ENCODE measurements at regions not wholly inside any gene's neighbourhood (a gene's known extent, or its start where the extent isn't known, plus 50 kb on each side); places are given as distances from the start of the nearest gene placed in this dataset.

DNA sequence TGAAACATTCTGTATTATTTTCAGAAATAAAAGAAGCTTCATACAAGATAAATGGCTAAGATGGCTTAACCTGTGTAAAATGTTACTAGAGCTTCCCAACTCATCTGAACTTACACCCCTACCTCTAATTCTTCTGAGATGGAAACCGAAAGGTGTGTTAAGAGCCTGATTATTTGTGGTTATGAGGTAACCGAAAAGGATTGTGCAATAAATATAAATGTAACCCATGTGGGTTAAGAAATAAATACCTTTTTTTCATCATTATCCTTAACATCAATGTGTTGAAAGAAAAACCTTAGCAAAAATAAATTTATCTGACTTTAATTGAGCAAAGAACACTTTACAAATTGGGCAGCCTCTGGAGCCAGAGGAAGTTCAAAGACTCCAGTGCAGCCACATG, 961.8 kb upstream of the SPRY2 start:
- intact Hi-C loops (cut with DNase I) = no loop called here
- no peak overlapping the region for H3K27ac ChIP-seq
- H3K4me1 ChIP-seq = no peaks in the 10 kb centered on the region
- DNase-seq = no peak
- TF ChIP-seq, protein P1, sequence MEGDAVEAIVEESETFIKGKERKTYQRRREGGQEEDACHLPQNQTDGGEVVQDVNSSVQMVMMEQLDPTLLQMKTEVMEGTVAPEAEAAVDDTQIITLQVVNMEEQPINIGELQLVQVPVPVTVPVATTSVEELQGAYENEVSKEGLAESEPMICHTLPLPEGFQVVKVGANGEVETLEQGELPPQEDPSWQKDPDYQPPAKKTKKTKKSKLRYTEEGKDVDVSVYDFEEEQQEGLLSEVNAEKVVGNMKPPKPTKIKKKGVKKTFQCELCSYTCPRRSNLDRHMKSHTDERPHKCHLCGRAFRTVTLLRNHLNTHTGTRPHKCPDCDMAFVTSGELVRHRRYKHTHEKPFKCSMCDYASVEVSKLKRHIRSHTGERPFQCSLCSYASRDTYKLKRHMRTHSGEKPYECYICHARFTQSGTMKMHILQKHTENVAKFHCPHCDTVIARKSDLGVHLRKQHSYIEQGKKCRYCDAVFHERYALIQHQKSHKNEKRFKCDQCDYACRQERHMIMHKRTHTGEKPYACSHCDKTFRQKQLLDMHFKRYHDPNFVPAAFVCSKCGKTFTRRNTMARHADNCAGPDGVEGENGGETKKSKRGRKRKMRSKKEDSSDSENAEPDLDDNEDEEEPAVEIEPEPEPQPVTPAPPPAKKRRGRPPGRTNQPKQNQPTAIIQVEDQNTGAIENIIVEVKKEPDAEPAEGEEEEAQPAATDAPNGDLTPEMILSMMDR (IDR thresholded peaks at IDR 0.05) = no peak
- TF ChIP-seq POLR2AphosphoS5 (IDR thresholded peaks at IDR 0.05) = no peak
- TF ChIP-seq EP300 (IDR thresholded peaks at IDR 0.05) = no peak
- no peak for TF ChIP-seq POLR2A (IDR thresholded peaks at IDR 0.05)
- no peaks in the 10 kb centered on the region for H3K27me3 ChIP-seq
- H3K9me3 ChIP-seq = no peaks in the 10 kb centered on the region
- no peak overlapping the region for H3K4me3 ChIP-seq
- 60 to 83% methylated on average over 2 of the region's 2 CpGs for WGBS, 2 donors
- no peaks in the 10 kb centered on the region for H3K36me3 ChIP-seq

DNA sequence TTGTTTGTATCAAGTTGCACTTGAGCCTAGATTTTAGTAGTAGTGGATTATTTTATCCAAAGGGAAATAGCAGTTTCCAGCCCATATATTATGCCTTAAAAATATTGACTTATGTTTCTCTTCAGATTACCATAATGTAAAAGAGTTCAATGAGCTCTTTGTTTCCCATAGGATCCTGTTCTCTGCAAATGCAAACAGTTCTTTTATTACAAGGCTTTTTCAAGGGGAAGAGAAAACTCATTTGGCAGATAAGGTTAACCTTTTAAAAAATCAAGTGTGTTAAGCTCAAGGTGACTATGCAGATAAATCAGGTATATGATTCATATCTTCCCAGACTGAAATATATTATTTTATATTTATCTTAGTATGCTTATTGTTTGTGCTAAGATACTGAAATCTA, 961.2 kb upstream of the SPRY2 start:
- H3K36me3 ChIP-seq = no peaks in the 10 kb centered on the region
- H3K27me3 ChIP-seq = no peaks in the 10 kb centered on the region
- H3K9me3 ChIP-seq = no peaks in the 10 kb centered on the region
- H3K4me3 ChIP-seq = no peak overlapping the region
- no peaks in the 10 kb centered on the region for H3K4me1 ChIP-seq
- H3K27ac ChIP-seq = no peak overlapping the region
- intact Hi-C loops (cut with DNase I) = no loop called here
- DNase-seq = no peak
- no peak for TF ChIP-seq POLR2A (IDR thresholded peaks at IDR 0.05)

DNA sequence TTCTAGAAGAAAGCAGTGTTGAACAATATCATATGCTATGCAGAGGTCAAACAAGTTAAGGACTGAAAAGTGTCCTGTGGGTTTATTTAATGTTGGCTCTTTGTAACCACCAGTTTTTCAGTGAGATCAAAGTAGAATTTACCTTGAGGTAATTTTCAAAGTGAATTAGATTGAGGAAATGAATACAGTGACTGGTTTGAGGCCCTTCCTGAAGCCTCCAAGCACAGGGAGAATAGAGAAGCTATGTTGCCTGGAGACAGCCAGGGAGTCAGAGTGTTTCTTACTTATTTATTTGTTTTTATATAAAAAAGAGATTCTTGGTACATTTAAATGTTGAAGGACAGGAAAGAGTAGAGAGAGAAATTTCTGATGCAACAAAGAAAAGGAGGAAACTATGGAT, 954.3 kb upstream of the SPRY2 start:
- TF ChIP-seq, protein P1 (IDR thresholded peaks at IDR 0.05) = no peak
- no peak for TF ChIP-seq POLR2AphosphoS5 (IDR thresholded peaks at IDR 0.05)
- TF ChIP-seq EP300 (IDR thresholded peaks at IDR 0.05) = no peak
- TF ChIP-seq POLR2A (IDR thresholded peaks at IDR 0.05) = no peak
- H3K27ac ChIP-seq = no peak overlapping the region
- no peak for DNase-seq

DNA sequence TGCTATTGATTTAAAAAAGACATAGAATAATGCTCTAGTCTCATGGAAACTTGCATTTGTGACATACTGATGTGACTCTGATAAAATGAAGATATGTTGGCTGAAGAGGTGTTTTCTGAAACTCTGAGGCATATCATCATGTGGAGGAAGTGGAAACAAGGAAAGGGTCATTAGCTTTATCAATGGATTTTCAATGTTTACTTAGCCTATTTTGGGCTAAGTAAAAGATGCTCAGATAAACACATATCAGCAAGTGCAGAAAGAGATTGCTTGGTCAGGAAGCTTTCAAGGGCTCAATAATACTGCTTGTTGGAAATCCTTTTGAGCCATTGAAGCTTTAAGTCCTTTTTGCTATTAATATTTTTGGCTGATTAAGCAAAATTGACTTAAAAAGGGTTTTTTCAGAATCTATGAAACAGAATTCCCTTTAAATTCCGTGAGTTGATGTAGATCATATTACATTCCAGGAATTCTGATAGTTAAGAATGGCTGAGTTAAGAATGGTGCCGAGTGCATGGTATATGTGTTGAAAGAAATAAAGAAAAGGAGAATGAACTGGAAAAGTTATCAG, 952.8 kb upstream of the SPRY2 start:
- WGBS, 2 donors = 76 to 83% methylated on average over 2 of the region's 2 CpGs
- intact Hi-C loops (cut with DNase I) = no loop called here
- Histone ChIP-seq H3K27me3 (no peaks in the 10 kb centered on the region), H3K4me1 (no peaks in the 10 kb centered on the region), H3K27ac (no peak overlapping the region), H3K36me3 (no peaks in the 10 kb centered on the region), H3K4me3 (no peak overlapping the region), H3K9me3 (peaks cover 0 to 1% (median 0%) of the 10 kb centered on the region in 4 donors)
- TF ChIP-seq, protein P1 (IDR thresholded peaks at IDR 0.05) = no peak
- no peak for TF ChIP-seq POLR2A (IDR thresholded peaks at IDR 0.05)
- TF ChIP-seq POLR2AphosphoS5 (IDR thresholded peaks at IDR 0.05) = no peak
- TF ChIP-seq EP300 (IDR thresholded peaks at IDR 0.05) = no peak
- DNase-seq = no peak

More for the DNA sequence above, 954.3 kb upstream of the SPRY2 start:
- no peaks in the 10 kb centered on the region for H3K4me1 ChIP-seq
- no peaks in the 10 kb centered on the region for H3K36me3 ChIP-seq
- H3K9me3 ChIP-seq = peaks cover 0 to 1% (median 0%) of the 10 kb centered on the region in 4 donors
- no peak overlapping the region for H3K4me3 ChIP-seq
- intact Hi-C loops (cut with DNase I) = no loop called here
- H3K27me3 ChIP-seq = no peaks in the 10 kb centered on the region

DNA sequence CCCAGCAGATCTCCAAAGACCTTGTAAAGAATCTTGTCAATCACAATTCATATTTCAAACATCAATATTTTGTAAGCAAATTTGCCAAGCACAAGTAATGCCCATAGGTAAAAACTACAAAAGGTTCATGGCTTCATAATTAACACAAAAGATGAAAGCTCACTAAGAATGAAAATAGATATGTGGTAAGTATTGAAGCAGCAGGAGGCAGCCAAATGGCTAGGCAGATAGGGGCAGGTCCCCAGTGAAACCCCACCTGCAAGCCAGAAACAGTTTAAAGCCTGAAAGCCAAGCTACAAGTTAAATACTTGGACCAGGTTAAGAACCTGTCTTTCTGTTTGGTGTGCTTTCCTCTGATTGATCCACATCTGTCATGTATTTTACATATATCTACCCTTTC, 942.6 kb upstream of the SPRY2 start:
- no peak for DNase-seq
- no peak overlapping the region for H3K27ac ChIP-seq
- H3K27me3 ChIP-seq = no peaks in the 10 kb centered on the region
- no peaks in the 10 kb centered on the region for H3K36me3 ChIP-seq
- H3K9me3 ChIP-seq = no peaks in the 10 kb centered on the region
- TF ChIP-seq EP300 (IDR thresholded peaks at IDR 0.05) (no peak), POLR2A (IDR thresholded peaks at IDR 0.05) (no peak), POLR2AphosphoS5 (IDR thresholded peaks at IDR 0.05) (no peak)
- TF ChIP-seq, protein P1 (IDR thresholded peaks at IDR 0.05) = no peak
- intact Hi-C loops (cut with DNase I) = no loop called here
- H3K4me1 ChIP-seq = no peaks in the 10 kb centered on the region
- no peak overlapping the region for H3K4me3 ChIP-seq

Measured in sigmoid colon (tissue), 6 donors.